ENCODE measurements at regions not wholly inside any gene's neighbourhood (a gene's known extent, or its start where the extent isn't known, plus 50 kb on each side); places are given as distances from the start of the nearest gene placed in this dataset.

- TF ChIP-seq CTCF (IDR thresholded peaks at IDR 0.05), result no peak
- TF ChIP-seq POLR2A (IDR thresholded peaks at IDR 0.05), result no peak
These were observed 66.6 kb upstream of the TAF11L2 start for GRCh38 chr5:17431272-17432050.

Measured in prostate gland (tissue), 2 donors.